Choroid plexus epithelial cell (primary cell): ENCODE measurements at regions not wholly inside any gene's neighbourhood (a gene's known extent, or its start where the extent isn't known, plus 50 kb on each side); places are given as distances from the start of the nearest gene placed in this dataset.

Experiments
- DNase-seq: peaks from one replicate; pipeline ENCODE4 v3.0.0-alpha.2; 2010; ENCODE audit warnings: low read depth
- H3K4me3 ChIP-seq: 2 replicates; pipeline ENCODE4 v1.5.1; 2011; ENCODE audit warnings: low read depth, mild to moderate bottlenecking, control low read depth, low read length, moderate library complexity
- TF ChIP-seq, protein P1 (sequence below): conservative IDR thresholded peaks from 2 replicates; pipeline ENCODE4 v1.5.1; 2011; ENCODE audit warnings: low read depth, mild to moderate bottlenecking, control low read depth, inconsistent platforms, low read length, moderate library complexity

GRCh38 chr17:22463110-22463850 lies 771.0 kb downstream of the KCNJ18 start:
- no peak overlapping the region for H3K4me3 ChIP-seq
- no peak for DNase-seq
- TF ChIP-seq, protein P1, sequence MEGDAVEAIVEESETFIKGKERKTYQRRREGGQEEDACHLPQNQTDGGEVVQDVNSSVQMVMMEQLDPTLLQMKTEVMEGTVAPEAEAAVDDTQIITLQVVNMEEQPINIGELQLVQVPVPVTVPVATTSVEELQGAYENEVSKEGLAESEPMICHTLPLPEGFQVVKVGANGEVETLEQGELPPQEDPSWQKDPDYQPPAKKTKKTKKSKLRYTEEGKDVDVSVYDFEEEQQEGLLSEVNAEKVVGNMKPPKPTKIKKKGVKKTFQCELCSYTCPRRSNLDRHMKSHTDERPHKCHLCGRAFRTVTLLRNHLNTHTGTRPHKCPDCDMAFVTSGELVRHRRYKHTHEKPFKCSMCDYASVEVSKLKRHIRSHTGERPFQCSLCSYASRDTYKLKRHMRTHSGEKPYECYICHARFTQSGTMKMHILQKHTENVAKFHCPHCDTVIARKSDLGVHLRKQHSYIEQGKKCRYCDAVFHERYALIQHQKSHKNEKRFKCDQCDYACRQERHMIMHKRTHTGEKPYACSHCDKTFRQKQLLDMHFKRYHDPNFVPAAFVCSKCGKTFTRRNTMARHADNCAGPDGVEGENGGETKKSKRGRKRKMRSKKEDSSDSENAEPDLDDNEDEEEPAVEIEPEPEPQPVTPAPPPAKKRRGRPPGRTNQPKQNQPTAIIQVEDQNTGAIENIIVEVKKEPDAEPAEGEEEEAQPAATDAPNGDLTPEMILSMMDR, result no peak

GRCh38 chr17:22464041-22464440 lies 771.7 kb downstream of the KCNJ18 start:
- TF ChIP-seq, protein P1, result no peak
- no peak for DNase-seq
- no peak overlapping the region for H3K4me3 ChIP-seq

GRCh38 chr17:22467720-22468119 lies 775.4 kb downstream of the KCNJ18 start:
- no peak overlapping the region for H3K4me3 ChIP-seq
- DNase-seq, result no peak
- TF ChIP-seq, protein P1, result no peak

DNA sequence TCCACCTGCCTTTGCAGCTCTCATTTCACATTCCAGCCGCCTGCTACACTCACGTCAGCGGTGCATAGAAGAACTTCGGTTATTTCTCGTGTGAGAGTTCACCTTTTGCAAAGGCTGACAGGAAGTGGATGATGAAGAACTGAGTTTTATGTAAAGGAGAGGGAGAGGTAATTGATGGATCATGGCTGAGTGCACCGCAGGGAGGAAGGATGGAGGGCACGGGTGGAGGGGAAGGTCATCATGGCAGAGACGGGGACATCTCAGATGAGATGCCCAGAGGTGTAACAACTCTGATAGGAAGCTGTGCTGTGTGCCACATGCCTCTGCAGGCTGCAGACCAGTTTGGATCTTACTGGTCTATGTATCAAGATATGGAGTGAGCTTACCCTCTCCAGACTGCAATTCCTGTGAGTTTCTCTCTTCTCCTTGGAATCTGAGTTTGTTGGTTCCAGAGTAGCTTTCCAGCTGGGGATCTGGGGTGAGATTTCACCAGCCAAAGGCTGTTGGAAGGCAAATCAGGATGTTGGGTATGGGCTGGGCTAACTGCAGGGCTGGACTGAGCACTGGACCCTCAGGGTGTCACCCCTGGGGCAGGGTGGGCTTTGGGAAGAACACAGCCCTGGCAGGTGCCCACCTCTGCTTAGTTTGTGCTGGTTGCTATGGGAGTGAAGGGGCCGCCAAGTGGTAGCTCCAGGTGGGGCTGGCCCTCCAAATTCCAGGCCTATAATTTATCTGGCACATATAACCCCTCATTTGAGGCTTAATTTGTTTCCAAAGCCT lies 777.0 kb downstream of the KCNJ18 start:
- TF ChIP-seq, protein P1, result no peak
- no peak for DNase-seq
- no peak overlapping the region for H3K4me3 ChIP-seq

DNA sequence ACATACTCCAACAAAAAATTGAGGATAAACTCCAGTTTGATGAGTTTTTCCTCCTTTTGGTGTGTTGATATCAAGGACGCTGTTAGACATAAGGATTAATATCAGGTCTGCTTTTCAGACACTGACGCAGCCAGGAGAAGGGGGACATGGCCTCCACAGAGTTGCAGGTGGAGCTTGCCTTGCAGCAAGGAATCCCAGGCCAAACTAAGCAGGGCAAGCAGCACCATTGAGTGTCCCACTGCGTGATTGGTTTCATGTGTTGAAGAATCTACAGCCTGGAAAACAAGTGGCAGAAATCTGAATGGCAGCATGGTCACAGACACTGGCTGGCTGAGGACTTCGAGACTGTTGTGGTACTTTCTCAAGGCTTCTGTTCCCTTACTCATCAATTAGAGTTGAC lies 777.6 kb downstream of the KCNJ18 start:
- no peak overlapping the region for H3K4me3 ChIP-seq
- DNase-seq, result no peak
- TF ChIP-seq, protein P1, result no peak

DNA sequence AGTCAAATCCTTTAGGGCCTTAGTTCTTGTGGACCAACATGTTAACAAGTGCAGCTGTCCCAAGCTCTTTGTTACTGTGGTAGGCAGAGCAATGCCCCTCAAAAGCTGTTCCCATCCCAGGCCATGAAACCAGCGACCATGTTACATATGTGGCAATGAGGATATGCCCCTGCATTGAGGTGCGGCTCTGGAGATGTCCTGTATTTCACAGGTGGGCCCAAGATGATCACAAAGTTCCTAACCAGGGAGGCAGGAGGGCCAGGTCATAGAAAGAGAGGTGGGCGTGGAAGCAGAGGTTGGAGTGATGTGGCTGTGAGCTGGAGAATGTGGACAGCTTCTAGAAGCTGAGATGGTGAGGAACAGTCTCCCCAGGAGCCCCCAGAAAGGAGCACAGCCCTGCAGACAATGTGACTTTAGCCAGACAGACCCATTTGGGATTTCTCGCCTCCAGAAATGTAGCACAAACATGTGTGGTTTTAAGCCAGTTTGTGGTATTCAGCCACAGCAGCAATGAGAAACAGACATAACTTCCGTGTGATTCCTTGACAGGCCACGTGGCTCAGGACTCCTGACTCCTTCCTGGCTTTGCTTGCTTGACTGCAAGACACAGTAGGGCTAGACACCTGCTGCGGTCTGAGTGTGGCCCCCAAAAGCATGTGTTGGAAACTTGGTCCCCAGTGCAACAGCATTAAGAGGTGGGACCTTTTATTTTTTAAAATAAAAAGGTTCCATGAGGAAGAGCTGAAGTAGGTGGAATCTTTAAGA lies 778.3 kb downstream of the KCNJ18 start:
- no peak for DNase-seq
- TF ChIP-seq, protein P1, result no peak

More for the DNA sequence above, 778.3 kb downstream of the KCNJ18 start:
- H3K4me3 ChIP-seq, result no peak overlapping the region
